GM18511 (cell line): ENCODE measurements at regions not wholly inside any gene's neighbourhood (a gene's known extent, or its start where the extent isn't known, plus 50 kb on each side); places are given as distances from the start of the nearest gene placed in this dataset.

Experiments
- ATAC-seq: cut with Tn5 transposase; IDR thresholded peaks from one replicate; pipeline ENCODE4 v1.9.1; 2021; ENCODE audit warnings: mild to moderate bottlenecking, moderate library complexity; ENCODE audit not compliant: unreplicated experiment

DNA sequence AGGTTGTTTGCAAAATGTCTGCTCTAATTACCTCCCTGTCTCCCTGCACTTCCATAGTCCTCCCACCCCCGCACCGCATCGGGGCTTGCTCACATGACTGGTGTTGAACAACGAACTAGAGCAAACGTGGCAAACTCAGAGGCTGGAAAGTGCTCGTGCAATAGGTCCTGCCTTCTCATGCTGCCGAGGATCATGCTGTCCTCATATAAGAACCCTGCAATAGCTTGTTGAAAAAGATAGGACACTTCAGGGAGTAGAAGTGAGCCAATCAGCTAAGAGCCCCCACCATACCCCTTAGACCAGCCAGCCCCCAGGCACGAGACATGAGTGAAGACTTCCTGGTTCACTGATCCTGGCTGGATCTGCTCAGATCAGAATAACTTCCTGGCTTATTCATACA lies 219.2 kb downstream of the C6orf118 start:
- no peak for ATAC-seq

GRCh38 chr6:165086814-165087213 lies 222.6 kb downstream of the C6orf118 start:
- no peak for ATAC-seq

DNA sequence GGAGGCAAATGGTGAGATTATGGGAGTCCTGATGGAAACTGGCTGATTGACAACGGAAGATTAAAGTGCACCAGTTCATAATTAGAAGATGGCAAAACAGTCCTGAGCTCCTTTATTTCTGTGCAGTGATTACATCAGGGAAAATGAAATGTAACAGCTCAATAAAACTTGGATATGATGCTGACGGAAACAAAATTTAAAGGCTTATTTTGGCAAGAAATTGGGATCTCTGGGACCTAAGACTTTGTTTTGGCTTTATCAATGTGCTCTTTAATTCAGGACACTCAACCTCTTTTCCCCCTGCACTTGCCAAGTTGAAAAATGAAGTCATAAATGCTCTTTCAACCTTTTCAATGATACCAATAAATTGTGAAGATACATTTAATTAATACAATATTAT lies 226.8 kb downstream of the C6orf118 start:
- ATAC-seq: no peak

DNA sequence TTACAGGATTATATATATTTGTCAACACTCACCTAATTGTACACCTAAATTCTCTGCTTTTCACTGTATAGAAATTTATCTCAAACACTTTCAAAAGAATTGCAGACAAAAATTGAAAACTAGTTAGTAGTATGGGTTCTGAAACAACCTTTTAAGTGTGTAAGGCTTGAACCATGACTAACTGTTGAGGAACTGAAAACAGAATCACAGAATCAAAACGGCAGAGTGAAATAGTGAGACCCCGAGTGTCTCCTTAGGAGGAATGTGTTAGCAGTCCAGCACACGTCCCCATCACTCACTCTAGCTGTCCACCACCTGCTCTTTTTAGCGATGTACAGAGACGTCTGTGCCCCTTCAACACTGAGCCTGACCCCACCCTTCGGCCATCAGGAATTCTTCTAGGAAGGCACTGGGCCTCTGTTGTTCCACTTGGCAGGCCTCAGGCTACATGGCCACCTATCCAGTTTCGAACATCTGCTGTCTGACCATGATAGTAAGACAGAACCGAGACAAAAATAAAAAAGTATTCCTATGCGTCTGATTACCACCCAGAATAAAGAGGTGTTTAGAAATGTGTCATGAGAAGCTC lies 227.4 kb downstream of the C6orf118 start:
- ATAC-seq: no peak

- ATAC-seq: no peak
Observed at GRCh38 chr6:165077876-165078275, 231.5 kb downstream of the C6orf118 start.

DNA sequence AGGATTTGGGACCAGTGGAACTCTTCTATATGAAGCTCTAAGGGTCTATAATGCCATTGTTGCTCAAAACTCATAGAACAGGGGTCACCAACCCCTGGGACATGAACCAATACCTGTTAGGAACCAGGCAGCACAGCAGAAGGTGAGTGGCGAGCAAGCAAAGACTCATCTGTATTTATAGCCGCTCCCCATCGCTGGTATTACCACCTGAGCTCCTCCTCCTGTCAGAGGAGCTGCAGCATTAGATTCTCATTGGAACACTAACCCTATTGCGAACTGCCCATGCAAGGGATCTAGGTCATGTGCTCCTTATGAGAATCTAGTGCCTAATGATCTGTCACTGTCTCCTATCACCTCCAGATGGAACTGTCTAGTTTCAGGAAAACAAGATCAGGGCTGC lies 237.5 kb downstream of the C6orf118 start:
- no peak for ATAC-seq

GRCh38 chr6:165060720-165061119 lies 248.7 kb downstream of the C6orf118 start:
- ATAC-seq: no peak

DNA sequence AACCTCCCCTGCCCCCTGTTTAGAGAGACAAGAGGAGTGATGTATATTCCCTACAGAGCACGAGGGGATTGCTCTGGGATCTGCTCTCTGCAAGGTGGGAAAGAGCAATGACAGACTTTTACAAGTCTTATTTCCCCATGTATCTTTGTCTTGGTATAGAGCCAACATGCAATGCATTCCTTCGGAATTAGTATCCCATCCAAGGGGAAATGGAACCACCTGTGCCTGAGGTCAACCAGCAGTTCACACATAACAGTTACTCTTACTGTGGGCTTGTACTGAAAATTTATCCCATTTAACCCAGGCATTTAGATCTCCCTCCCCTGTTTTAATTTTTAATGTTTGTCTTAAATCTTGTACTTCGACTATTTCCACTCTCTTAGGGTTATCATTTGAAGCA lies 250.4 kb downstream of the C6orf118 start:
- no peak for ATAC-seq

GRCh38 chr6:165056292-165056691 lies 253.1 kb downstream of the C6orf118 start:
- ATAC-seq: no peak

- no peak for ATAC-seq
Observed at GRCh38 chr6:165055231-165055630, 254.2 kb downstream of the C6orf118 start.

GRCh38 chr6:165052561-165053480 lies 256.6 kb downstream of the C6orf118 start:
- no peak for ATAC-seq

DNA sequence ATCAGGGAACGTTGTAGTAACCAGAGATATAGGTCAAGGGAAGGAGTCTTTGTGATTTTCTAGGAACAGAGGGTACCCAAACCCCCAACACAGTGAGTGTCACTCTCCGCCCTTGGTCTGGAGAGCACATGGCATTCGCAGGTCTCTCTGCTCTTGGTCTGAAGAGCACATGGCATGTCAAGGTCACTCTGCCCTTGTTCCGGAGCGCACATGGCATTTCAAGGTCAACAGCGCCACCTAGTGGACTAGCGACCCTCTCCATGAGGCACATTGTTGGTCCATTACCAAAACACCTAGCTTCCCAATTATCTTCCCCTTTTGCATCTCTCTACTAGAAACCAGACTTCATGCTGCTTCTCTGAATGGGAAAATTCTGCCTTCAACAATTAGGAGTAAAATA lies 260.0 kb downstream of the C6orf118 start:
- ATAC-seq: no peak

GRCh38 chr6:165047952-165048351 lies 261.5 kb downstream of the C6orf118 start:
- ATAC-seq: no peak

DNA sequence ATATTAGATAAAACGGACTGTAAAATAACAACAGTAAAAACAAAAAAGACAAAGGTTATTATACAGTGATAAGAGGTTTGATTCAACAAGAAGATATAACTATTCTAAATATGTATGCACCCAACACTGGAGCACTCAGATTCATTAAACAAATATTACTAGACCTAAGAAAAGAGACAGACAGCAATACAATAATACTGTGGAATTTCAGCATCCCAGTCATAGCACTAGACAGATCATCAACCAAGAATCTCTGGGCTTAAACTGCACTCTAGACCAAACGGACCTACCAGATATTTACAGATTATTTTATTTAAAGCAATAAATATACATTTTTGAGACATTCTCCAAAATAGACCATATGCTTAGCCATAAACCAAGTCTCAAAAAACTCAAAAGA lies 263.8 kb downstream of the C6orf118 start:
- ATAC-seq: no peak

DNA sequence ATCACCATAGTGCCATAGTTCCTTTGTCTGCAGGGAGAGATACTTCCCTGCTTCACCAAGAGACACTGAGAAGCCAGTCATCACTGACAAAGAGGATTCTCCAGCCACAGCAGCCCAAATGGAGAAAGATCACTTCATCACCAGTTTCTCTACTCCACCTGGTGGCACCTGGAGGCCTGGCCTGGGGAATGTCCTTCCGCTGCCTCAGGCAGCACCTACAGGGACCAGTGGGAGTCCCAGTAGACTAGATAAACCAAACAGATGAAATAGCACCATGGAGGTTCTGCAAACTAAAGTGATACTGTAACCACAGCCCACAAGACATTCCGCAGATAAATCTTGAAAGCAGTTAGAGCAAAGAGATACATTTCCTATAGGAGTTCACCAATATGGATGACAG lies 266.5 kb downstream of the C6orf118 start:
- ATAC-seq: no peak

DNA sequence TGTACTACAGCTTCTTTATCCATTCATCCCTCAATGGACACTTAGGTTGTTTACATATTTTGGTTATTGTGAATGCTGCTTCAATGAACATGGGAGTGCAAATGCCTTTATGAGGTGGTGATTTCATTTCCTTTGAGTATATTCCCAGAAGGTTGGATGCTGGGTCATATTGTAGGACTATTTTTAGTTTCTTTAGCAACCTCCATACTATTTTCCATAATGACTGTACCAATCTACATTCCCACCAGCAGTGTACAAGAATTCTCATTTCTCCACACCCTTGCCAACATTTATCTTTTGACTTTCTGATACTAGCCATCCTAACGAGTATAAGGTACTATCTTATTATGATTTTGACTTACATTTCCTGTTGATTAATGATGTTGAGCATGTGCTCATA lies 269.0 kb downstream of the C6orf118 start:
- no peak for ATAC-seq

DNA sequence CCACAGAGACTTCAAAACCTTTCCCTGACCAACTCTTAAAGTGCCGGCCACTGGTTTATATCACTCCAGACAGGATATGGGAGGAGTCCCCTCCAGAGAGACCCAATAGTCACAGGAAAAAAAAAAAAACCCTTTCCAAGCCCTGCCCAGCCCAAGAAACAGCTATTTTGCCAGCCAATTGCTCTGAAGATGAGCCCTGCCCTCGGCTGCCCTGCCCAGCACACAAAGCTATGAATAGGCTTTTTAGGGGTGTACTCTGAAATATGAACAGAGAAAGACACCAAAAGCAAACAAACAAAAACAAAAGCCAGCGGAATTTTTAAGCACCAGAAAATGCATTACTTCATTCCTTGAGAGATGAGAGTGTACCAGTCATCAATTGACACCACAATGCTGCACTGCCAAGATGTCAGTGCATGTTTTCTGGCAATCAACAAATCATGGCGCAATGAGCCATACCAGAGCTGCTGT lies 275.1 kb downstream of the C6orf118 start:
- ATAC-seq: no peak

- no peak for ATAC-seq
Observed at GRCh38 chr6:165031502-165031901, 277.9 kb downstream of the C6orf118 start.

DNA sequence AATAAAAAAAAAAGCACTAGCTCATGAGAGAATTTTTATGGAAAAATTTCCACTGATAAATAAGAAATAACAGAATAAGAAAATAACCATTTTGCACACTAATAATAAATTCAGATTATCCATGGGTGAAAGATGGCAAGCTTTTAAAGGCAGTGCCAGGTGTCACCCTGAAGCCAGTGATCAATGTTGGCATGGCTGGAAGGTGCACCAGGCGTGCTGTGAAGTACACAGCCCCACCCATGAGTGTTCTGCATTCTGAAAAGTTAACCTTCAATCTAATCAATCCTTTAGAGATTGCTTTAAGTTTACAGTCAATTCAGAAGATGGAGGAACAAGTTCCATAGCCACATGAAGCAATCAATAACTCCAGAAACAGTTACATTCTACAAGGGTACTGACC lies 284.4 kb downstream of the C6orf118 start:
- no peak for ATAC-seq

GRCh38 chr6:165019681-165020080 lies 289.7 kb downstream of the C6orf118 start:
- ATAC-seq: no peak

GRCh38 chr6:165015676-165016075 lies 293.7 kb downstream of the C6orf118 start:
- ATAC-seq: no peak

- no peak for ATAC-seq
Observed at GRCh38 chr6:165013701-165014100, 295.7 kb downstream of the C6orf118 start.
